OCI-LY1 (cell line): ENCODE measurements at regions not wholly inside any gene's neighbourhood (a gene's known extent, or its start where the extent isn't known, plus 50 kb on each side); places are given as distances from the start of the nearest gene placed in this dataset.

ENCODE experiments used
- H2AFZ ChIP-seq: fragments of 200-600 bp; sonication (generic), shearing (Covaris generic); 2 replicates; pipeline ENCODE4 v1.6.0; 2014; ENCODE audit warnings: antibody characterized with exemption, mild to moderate bottlenecking, low read length
- H3F3A ChIP-seq: fragments of 200-600 bp; sonication (generic), shearing (Covaris generic); 2 replicates; pipeline ENCODE4 v1.6.0; 2014; ENCODE audit warnings: mild to moderate bottlenecking, antibody characterized with exemption, low read length, moderate library complexity; ENCODE audit not compliant: insufficient read depth
- H3K27ac ChIP-seq: fragments of 200-600 bp; sonication (generic); 2 replicates; pipeline ENCODE4 v1.5.1; 2014; ENCODE audit warnings: low read length, mixed run types, mild to moderate bottlenecking, low read depth; ENCODE audit not compliant: poor library complexity, severe bottlenecking
- H3K27me3 ChIP-seq: fragments of 200-600 bp; sonication (generic); 2 replicates; pipeline ENCODE4 v1.6.0; 2014; ENCODE audit warnings: antibody characterized with exemption, mild to moderate bottlenecking, low read length, moderate library complexity; ENCODE audit not compliant: insufficient read depth
- H3K36me3 ChIP-seq: fragments of 200-600 bp; sonication (generic); 2 replicates; pipeline ENCODE4 v1.6.1; 2014; ENCODE audit warnings: mild to moderate bottlenecking, antibody characterized with exemption, low read length, moderate library complexity, mixed read lengths; ENCODE audit not compliant: insufficient read depth
- H3K4me1 ChIP-seq: fragments of 200-600 bp; sonication (generic); 2 replicates; pipeline ENCODE4 v1.5.1; 2014; ENCODE audit warnings: mild to moderate bottlenecking, low read length, moderate library complexity; ENCODE audit not compliant: insufficient read depth, severe bottlenecking
- H3K4me2 ChIP-seq: fragments of 200-600 bp; sonication (generic), shearing (Covaris generic); 2 replicates; pipeline ENCODE4 v1.6.1; 2014; ENCODE audit warnings: low read length
- H3K4me3 ChIP-seq: fragments of 200-600 bp; sonication (generic); 2 replicates; pipeline ENCODE4 v1.5.1; 2014; ENCODE audit warnings: low read length, low read depth, mild to moderate bottlenecking, mixed read lengths; ENCODE audit not compliant: poor library complexity, severe bottlenecking
- H3K79me2 ChIP-seq: fragments of 200-600 bp; shearing (Covaris generic); 2 replicates; pipeline ENCODE4 v1.6.1; 2016; ENCODE audit warnings: mixed run types, low read length, mixed read lengths; ENCODE audit not compliant: insufficient read depth
- H3K9ac ChIP-seq: fragments of 200-600 bp; sonication (generic), shearing (Covaris generic); 2 replicates; pipeline ENCODE4 v1.6.1; 2014; ENCODE audit warnings: mild to moderate bottlenecking, low read length, mixed read lengths
- H3K9me2 ChIP-seq: fragments of 200-600 bp; sonication (generic), shearing (Covaris generic); 2 replicates; pipeline ENCODE4 v1.6.1; 2014; ENCODE audit warnings: low read depth, mild to moderate bottlenecking, low read length, mixed read lengths
- H3K9me3 ChIP-seq: fragments of 200-600 bp; shearing (Covaris generic); 2 replicates; pipeline ENCODE4 v1.6.1; 2014; ENCODE audit warnings: low read length, mixed read lengths
- H4K20me1 ChIP-seq: fragments of 200-600 bp; sonication (generic), shearing (Covaris generic); 2 replicates; pipeline ENCODE4 v1.6.0; 2016; ENCODE audit warnings: mild to moderate bottlenecking, low read length; ENCODE audit not compliant: insufficient read depth
- EZH2 ChIP-seq: fragments of 200-600 bp; sonication (generic), shearing (Covaris generic); IDR thresholded peaks from 2 replicates; pipeline ENCODE4 v1.8.0; 2017; ENCODE audit warnings: borderline replicate concordance, mixed run types, mild to moderate bottlenecking, antibody characterized with exemption, low read length, moderate library complexity, mixed read lengths
- TF ChIP-seq, protein P1 (sequence below): fragments of 200-600 bp; sonication (generic), shearing (Covaris generic); IDR thresholded peaks from 2 replicates; pipeline ENCODE4 v1.5.1; 2017; ENCODE audit warnings: mild to moderate bottlenecking, antibody characterized with exemption, low read length, moderate library complexity, mixed read lengths

DNA sequence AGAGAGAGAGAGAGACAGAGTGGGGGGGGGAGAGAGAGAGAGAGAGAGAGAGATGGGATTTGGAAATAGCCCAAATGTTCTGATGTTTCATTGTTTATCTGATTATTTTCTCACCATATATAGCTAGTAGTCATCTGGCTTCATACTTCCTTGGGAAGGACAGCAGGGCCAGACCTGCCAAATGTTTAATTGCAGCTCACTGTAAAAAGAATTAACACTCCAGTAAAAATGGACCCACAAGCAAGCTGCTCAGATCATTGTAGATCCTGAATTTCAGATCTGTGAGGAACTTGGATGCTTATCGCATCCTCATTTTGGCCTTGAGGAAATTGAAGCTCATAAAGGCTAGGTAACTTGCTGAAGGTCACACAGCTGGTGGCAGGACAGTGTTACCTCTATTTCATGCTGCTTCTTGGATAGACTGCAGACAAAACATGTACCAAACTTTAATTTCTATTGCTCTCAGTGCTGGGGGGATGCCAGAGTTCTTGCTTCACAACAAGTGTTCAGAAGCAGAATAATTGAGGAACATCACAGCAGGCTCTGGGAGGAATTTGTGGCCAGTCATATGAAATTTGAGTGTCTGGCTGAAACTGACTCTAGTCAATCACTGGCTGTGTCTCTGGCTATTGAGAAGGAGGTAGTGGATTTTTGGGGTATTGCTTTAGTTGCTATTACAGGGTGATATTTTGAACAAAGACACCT lies 223.5 kb downstream of the PIK3C3 start:
- Histone ChIP-seq H3K9ac (no peak overlapping the region), H3K4me1 (no peaks in the 10 kb centered on the region), H3K9me2 (no peaks in the 10 kb centered on the region), H3K9me3 (no peaks in the 10 kb centered on the region), H3K27me3 (no peaks in the 10 kb centered on the region), H3K4me3 (no peak overlapping the region), H3F3A (no peaks in the 10 kb centered on the region), H4K20me1 (no peaks in the 10 kb centered on the region), H3K36me3 (no peaks in the 10 kb centered on the region), H3K79me2 (no peaks in the 10 kb centered on the region), H3K27ac (no peak overlapping the region), H2AFZ (no peak overlapping the region), H3K4me2 (no peak overlapping the region)
- TF ChIP-seq, protein P1, sequence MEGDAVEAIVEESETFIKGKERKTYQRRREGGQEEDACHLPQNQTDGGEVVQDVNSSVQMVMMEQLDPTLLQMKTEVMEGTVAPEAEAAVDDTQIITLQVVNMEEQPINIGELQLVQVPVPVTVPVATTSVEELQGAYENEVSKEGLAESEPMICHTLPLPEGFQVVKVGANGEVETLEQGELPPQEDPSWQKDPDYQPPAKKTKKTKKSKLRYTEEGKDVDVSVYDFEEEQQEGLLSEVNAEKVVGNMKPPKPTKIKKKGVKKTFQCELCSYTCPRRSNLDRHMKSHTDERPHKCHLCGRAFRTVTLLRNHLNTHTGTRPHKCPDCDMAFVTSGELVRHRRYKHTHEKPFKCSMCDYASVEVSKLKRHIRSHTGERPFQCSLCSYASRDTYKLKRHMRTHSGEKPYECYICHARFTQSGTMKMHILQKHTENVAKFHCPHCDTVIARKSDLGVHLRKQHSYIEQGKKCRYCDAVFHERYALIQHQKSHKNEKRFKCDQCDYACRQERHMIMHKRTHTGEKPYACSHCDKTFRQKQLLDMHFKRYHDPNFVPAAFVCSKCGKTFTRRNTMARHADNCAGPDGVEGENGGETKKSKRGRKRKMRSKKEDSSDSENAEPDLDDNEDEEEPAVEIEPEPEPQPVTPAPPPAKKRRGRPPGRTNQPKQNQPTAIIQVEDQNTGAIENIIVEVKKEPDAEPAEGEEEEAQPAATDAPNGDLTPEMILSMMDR = no peak
- no peak for TF ChIP-seq EZH2

DNA sequence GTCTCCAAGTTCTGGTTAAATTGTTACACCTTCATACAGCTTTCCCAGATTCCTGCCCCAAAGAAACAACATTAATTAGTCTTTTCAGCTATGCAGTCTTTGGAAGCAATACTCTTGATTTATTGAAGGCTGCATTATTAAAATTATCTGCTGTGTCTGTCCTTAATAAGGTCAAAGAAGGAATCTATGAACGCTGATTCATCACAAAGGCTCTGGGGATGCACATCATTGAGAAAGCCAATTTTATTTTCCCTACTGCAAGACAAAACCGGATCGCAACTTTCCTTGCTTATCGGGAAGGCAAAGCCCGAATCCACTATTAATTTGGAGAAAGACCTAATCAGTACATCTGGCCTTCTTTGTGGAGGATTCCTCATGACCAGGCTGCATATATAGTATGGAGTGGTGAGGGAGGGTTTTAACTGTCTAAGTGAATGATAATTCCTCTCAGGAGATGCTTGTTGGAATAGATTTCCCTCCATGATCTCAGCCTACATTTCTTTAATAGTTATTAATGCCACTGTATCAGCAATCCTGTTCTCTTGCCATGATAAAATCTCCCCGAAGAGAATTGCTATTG lies 224.6 kb downstream of the PIK3C3 start:
- Histone ChIP-seq H2AFZ (no peak overlapping the region), H3K27me3 (no peaks in the 10 kb centered on the region), H3K4me3 (no peak overlapping the region)

DNA sequence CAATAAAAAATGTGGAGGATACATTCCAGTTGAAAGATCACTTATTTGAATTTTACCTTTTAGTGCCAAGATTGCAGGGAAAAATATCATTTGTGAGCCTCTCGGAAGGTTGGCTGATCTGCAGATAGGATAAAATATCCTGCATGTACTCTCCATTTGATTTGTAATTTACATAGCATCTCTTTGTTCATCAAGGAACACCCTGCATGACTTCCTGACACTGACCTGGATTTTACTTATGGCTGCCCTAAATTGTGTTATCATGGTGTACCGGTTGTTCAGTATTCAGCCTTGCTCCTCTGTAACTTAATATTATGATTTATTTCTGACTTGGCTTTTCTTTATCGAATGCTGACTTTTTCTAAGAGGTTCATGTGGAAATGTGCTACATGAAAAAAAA lies 226.4 kb downstream of the PIK3C3 start:
- Histone ChIP-seq H3K27ac (no peak overlapping the region), H3K36me3 (no peaks in the 10 kb centered on the region), H3K4me1 (no peaks in the 10 kb centered on the region)

More for the DNA sequence above, 224.6 kb downstream of the PIK3C3 start:
- H3K9me3 ChIP-seq = no peaks in the 10 kb centered on the region
- TF ChIP-seq EZH2 = no peak
- TF ChIP-seq, protein P1 = no peak
- H3K9ac ChIP-seq = no peak overlapping the region
- no peaks in the 10 kb centered on the region for H3K79me2 ChIP-seq
- no peak overlapping the region for H3K27ac ChIP-seq
- no peak overlapping the region for H3K4me2 ChIP-seq
- H3K4me1 ChIP-seq = no peaks in the 10 kb centered on the region
- no peaks in the 10 kb centered on the region for H3K36me3 ChIP-seq
- no peaks in the 10 kb centered on the region for H3F3A ChIP-seq
- H3K9me2 ChIP-seq = no peaks in the 10 kb centered on the region
- H4K20me1 ChIP-seq = no peaks in the 10 kb centered on the region

More for the DNA sequence above, 226.4 kb downstream of the PIK3C3 start:
- H3K9me3 ChIP-seq = no peaks in the 10 kb centered on the region
- H3K79me2 ChIP-seq = no peaks in the 10 kb centered on the region
- H3F3A ChIP-seq = no peaks in the 10 kb centered on the region
- H3K9me2 ChIP-seq = no peaks in the 10 kb centered on the region
- no peak for TF ChIP-seq EZH2
- TF ChIP-seq, protein P1 = no peak
- no peak overlapping the region for H3K9ac ChIP-seq
- no peaks in the 10 kb centered on the region for H4K20me1 ChIP-seq
- H3K4me2 ChIP-seq = no peak overlapping the region
- no peaks in the 10 kb centered on the region for H3K27me3 ChIP-seq
- no peak overlapping the region for H2AFZ ChIP-seq
- H3K4me3 ChIP-seq = no peak overlapping the region
